H1 (cell line): ENCODE measurements at regions not wholly inside any gene's neighbourhood (a gene's known extent, or its start where the extent isn't known, plus 50 kb on each side); places are given as distances from the start of the nearest gene placed in this dataset.

Experiments
- CTCF ChIA-PET: fragments of 300-600 bp; sonication (Branson Sonifier 250); formaldehyde crosslinking; loops from one replicate; lab custom pipeline; 2021; ENCODE audit not compliant: partially characterized antibody; lab: Charles Lee
- POLR2A ChIA-PET: fragments of 300-600 bp; sonication (Branson Sonifier 250); formaldehyde crosslinking; loops from one replicate; lab custom pipeline; 2021; ENCODE audit warnings: inconsistent platforms; ENCODE audit not compliant: partially characterized antibody; lab: Charles Lee
- DNase-seq, 2 experiments: peaks; one replicate each; pipeline versions ENCODE4 v3.0.0 to v3.0.0-alpha.2; 2010 to 2022; ENCODE audit warnings: low spot score in 2 of 2, low read depth in 1 of 2, mixed read lengths in 1 of 2
- FAIRE-seq: peaks from 2 replicates; lab custom pipeline; 2011; peaks lifted over from hg19 to GRCh38; lab: Jason Lieb, UNC
- H2AFZ ChIP-seq: 2 replicates; pipeline ENCODE4 v1.8.1; 2012; ENCODE audit warnings: low read length, inconsistent platforms
- H2AK5ac ChIP-seq: 2 replicates; pipeline ENCODE4 v1.6.1; 2013; ENCODE audit warnings: low read depth, low read length
- H2BK120ac ChIP-seq: replicated peaks from 2 replicates; pipeline ENCODE3; 2013; ENCODE audit warnings: low read depth, low read length, inconsistent platforms
- H2BK12ac ChIP-seq: 2 replicates; pipeline ENCODE4 v1.6.1; 2013; ENCODE audit warnings: low read depth, low read length
- H2BK15ac ChIP-seq: 2 replicates; pipeline ENCODE4 v1.6.1; 2013; ENCODE audit warnings: low read length
- H2BK20ac ChIP-seq: 2 replicates; pipeline ENCODE4 v1.6.1; 2013; ENCODE audit warnings: low read length
- H2BK5ac ChIP-seq: 2 replicates; pipeline ENCODE4 v1.6.1; 2013; ENCODE audit warnings: low read depth, low read length
- H3K14ac ChIP-seq: 2 replicates; pipeline ENCODE4 v1.6.1; 2013; ENCODE audit warnings: inconsistent platforms; ENCODE audit not compliant: insufficient read length
- H3K18ac ChIP-seq: 2 replicates; pipeline ENCODE4 v1.6.1; 2013; ENCODE audit warnings: low read length; ENCODE audit errors: extremely low read depth
- H3K23ac ChIP-seq: 2 replicates; pipeline ENCODE4 v1.6.1; 2013; ENCODE audit warnings: inconsistent platforms; ENCODE audit not compliant: insufficient read length
- H3K23me2 ChIP-seq: 2 replicates; pipeline ENCODE4 v1.6.1; 2013; ENCODE audit warnings: low read depth, low read length
- H3K27ac ChIP-seq: 2 replicates; pipeline ENCODE4 v1.6.1; 2011; ENCODE audit warnings: low read depth, low read length, inconsistent platforms
- H3K27me3 ChIP-seq, 4 experiments: replicated peaks in 1 of 4; 1 replicate in 1 of 4; 2 replicates in 3 of 4; pipeline versions ENCODE4 v1.6.1 to v1.8.1; 2011 to 2013; ENCODE audit warnings: low read length in 3 of 4, mild to moderate bottlenecking in 3 of 4, inconsistent platforms in 2 of 4, mixed read lengths in 2 of 4, moderate library complexity in 1 of 4; ENCODE audit not compliant: control insufficient read depth in 3 of 4, insufficient read depth in 3 of 4; ENCODE audit errors: extremely low read depth in 1 of 4
- H3K36me3 ChIP-seq, 4 experiments: 2 replicates each; pipeline versions ENCODE4 v1.6.1 to v1.8.1; 2011 to 2013; ENCODE audit warnings: mild to moderate bottlenecking in 4 of 4, low read length in 3 of 4, moderate library complexity in 2 of 4, control low read depth in 1 of 4, inconsistent platforms in 1 of 4; ENCODE audit not compliant: insufficient read depth in 4 of 4, control insufficient read depth in 2 of 4
- H3K4ac ChIP-seq: replicated peaks from 2 replicates; pipeline ENCODE3; 2013; ENCODE audit warnings: low read length, low read depth, mixed read lengths, inconsistent platforms; ENCODE audit not compliant: insufficient read length
- H3K4me1 ChIP-seq, 4 experiments: replicated peaks in 1 of 4; 1 replicate in 1 of 4; 2 replicates in 3 of 4; pipeline versions ENCODE4 v1.6.1 to v1.8.1; 2011 to 2013; ENCODE audit warnings: low read length in 3 of 4, inconsistent platforms in 2 of 4, mixed read lengths in 1 of 4; ENCODE audit not compliant: insufficient read depth in 4 of 4, control insufficient read depth in 3 of 4
- H3K4me2 ChIP-seq, 2 experiments: 2 replicates each; pipeline versions ENCODE4 v1.6.1 to v1.8.1; 2011 to 2013; ENCODE audit warnings: low read depth in 2 of 2, low read length in 2 of 2, control low read depth in 1 of 2, inconsistent platforms in 1 of 2, mild to moderate bottlenecking in 1 of 2; ENCODE audit not compliant: insufficient read depth in 1 of 2
- H3K4me3 ChIP-seq, 4 experiments: fragments of 200-600, 300-600 bp in 1 of 4; sonication (generic), shearing (Covaris generic), sonication (Bioruptor Twin) in 1 of 4; 2 replicates each; pipeline versions ENCODE4 v1.5.1 to v1.8.1; 2011 to 2016; ENCODE audit warnings: low read length in 4 of 4, low read depth in 3 of 4, control low read depth in 2 of 4, inconsistent platforms in 2 of 4, mild to moderate bottlenecking in 2 of 4, mixed read lengths in 1 of 4, moderate library complexity in 1 of 4; ENCODE audit not compliant: insufficient read depth in 2 of 4; ENCODE audit errors: extremely low read depth in 1 of 4
- H3K56ac ChIP-seq: replicated peaks from 2 replicates; pipeline ENCODE3; 2013; ENCODE audit warnings: low read depth, mild to moderate bottlenecking, mixed read lengths, low read length, inconsistent platforms; ENCODE audit not compliant: insufficient read length
- H3K79me1 ChIP-seq: 2 replicates; pipeline ENCODE4 v1.6.1; 2013; ENCODE audit warnings: low read depth, low read length, control low read depth
- H3K79me2 ChIP-seq, 2 experiments: 2 replicates each; pipeline versions ENCODE4 v1.6.1 to v1.8.1; 2012 to 2013; ENCODE audit warnings: low read length in 2 of 2, mild to moderate bottlenecking in 2 of 2, inconsistent platforms in 1 of 2; ENCODE audit not compliant: insufficient read depth in 2 of 2, control insufficient read depth in 1 of 2
- H3K9ac ChIP-seq, 4 experiments: replicated peaks in 1 of 4; 1 replicate in 1 of 4; 2 replicates in 3 of 4; pipeline versions ENCODE4 v1.6.1 to v1.8.1; 2011 to 2013; ENCODE audit warnings: low read depth in 3 of 4, low read length in 3 of 4, control low read depth in 2 of 4, mild to moderate bottlenecking in 2 of 4, moderate library complexity in 2 of 4, inconsistent platforms in 1 of 4; ENCODE audit errors: extremely low read depth in 1 of 4
- H3K9me3 ChIP-seq, 2 experiments: 2 replicates each; pipeline versions ENCODE4 v1.6.1 to v1.8.1; 2012 to 2013; ENCODE audit warnings: mild to moderate bottlenecking in 2 of 2, moderate library complexity in 2 of 2, control low read depth in 1 of 2, inconsistent platforms in 1 of 2, low read depth in 1 of 2, low read length in 1 of 2, mixed read lengths in 1 of 2; ENCODE audit not compliant: insufficient read depth in 2 of 2
- H4K20me1 ChIP-seq, 2 experiments: replicated peaks in 1 of 2; 2 replicates each; pipeline versions ENCODE3 to v1.8.1; 2011 to 2013; ENCODE audit warnings: inconsistent platforms in 2 of 2, low read length in 2 of 2, mild to moderate bottlenecking in 1 of 2; ENCODE audit not compliant: insufficient read depth in 2 of 2, control insufficient read depth in 1 of 2
- H4K5ac ChIP-seq: 2 replicates; pipeline ENCODE4 v1.6.1; 2013; ENCODE audit warnings: low read length, low read depth, mixed read lengths, inconsistent platforms; ENCODE audit not compliant: insufficient read length
- H4K8ac ChIP-seq: 2 replicates; pipeline ENCODE4 v1.8.0; 2013; ENCODE audit warnings: mild to moderate bottlenecking, moderate library complexity, low read length, inconsistent platforms; ENCODE audit not compliant: insufficient read depth; ENCODE audit errors: extremely low read depth
- H4K91ac ChIP-seq: replicated peaks from 2 replicates; pipeline ENCODE3; 2013; ENCODE audit warnings: low read length, mixed read lengths, inconsistent platforms; ENCODE audit not compliant: insufficient read length
- ATF3 ChIP-seq: IDR thresholded peaks from 2 replicates; pipeline ENCODE4 v1.6.1; 2011; ENCODE audit warnings: low read depth, mild to moderate bottlenecking, low read length; ENCODE audit not compliant: insufficient read depth
- CEBPB ChIP-seq: IDR thresholded peaks from 2 replicates; pipeline ENCODE4 v1.6.1; 2012; ENCODE audit warnings: low read depth, low read length
- CHD1 ChIP-seq: IDR thresholded peaks from 2 replicates; pipeline ENCODE4 v1.6.1; 2012; ENCODE audit warnings: low read depth, low read length, improper control_type of control experiment
- EP300 ChIP-seq, 2 experiments: IDR thresholded peaks; 1 replicate in 1 of 2; 2 replicates in 1 of 2; pipeline ENCODE4 v1.6.1; 2011 to 2012; ENCODE audit warnings: low read depth in 2 of 2, low read length in 2 of 2, mild to moderate bottlenecking in 2 of 2, borderline replicate concordance in 1 of 2, inconsistent platforms in 1 of 2, moderate library complexity in 1 of 2
- KDM1A ChIP-seq: fragments of 200-600, 300-600 bp; sonication (generic); IDR thresholded peaks from 2 replicates; pipeline ENCODE4 v1.7.1; 2016; ENCODE audit warnings: mild to moderate bottlenecking, low read length, borderline replicate concordance
- POLR2AphosphoS5 ChIP-seq: IDR thresholded peaks from 2 replicates; pipeline ENCODE4 v1.6.1; 2011; ENCODE audit warnings: low read depth, low read length
- RBBP5 ChIP-seq: IDR thresholded peaks from 2 replicates; pipeline ENCODE4 v1.7.1; 2012; ENCODE audit warnings: low read depth, mild to moderate bottlenecking, inconsistent platforms, low read length, moderate library complexity, borderline replicate concordance
- RNF2 ChIP-seq: fragments of 200-900, 300-1000 bp; sonication (generic); IDR thresholded peaks from 2 replicates; pipeline ENCODE4 v1.7.1; 2016; ENCODE audit warnings: borderline replicate concordance, low read depth, mild to moderate bottlenecking, antibody characterized with exemption, low read length; ENCODE audit not compliant: poor library complexity, severe bottlenecking; ENCODE audit errors: missing control alignments
- RXRA ChIP-seq: IDR thresholded peaks from 2 replicates; pipeline ENCODE4 v1.6.1; 2011; ENCODE audit warnings: low read depth, mild to moderate bottlenecking, low read length, moderate library complexity; ENCODE audit not compliant: insufficient read depth
- SIX5 ChIP-seq: IDR thresholded peaks from 2 replicates; pipeline ENCODE4 v1.6.1; 2011; ENCODE audit warnings: mild to moderate bottlenecking, low read depth, low read length
- SUZ12 ChIP-seq: fragments of 200-600 bp; sonication (generic); IDR thresholded peaks from 2 replicates; pipeline ENCODE4 v1.6.1; 2012; ENCODE audit warnings: mild to moderate bottlenecking, inconsistent platforms, low read length, moderate library complexity, mixed read lengths
- WGBS, 2 experiments: shearing (Covaris generic) in 1 of 2; methylation state at CpG; one replicate each; pipeline versions ENCODE4 v1.1.6 to v1.1.7; 2013 to 2015; ENCODE audit warnings: low lambda C conversion rate in 2 of 2, mixed read lengths in 2 of 2, inconsistent platforms in 1 of 2, low coverage in 1 of 2, missing lambda C conversion rate in 1 of 2; ENCODE audit not compliant: insufficient replicate concordance in 2 of 2, insufficient coverage in 1 of 2, insufficient read length in 1 of 2; ENCODE audit errors: extremely low coverage in 1 of 2, missing lambda C conversion rate in 1 of 2; 5-methylcytosine and 5-hydroxymethylcytosine counted together

- no peak overlapping the region for H3K56ac ChIP-seq
- no peak overlapping the region for H3K4ac ChIP-seq
- H3K27ac ChIP-seq, result no peak overlapping the region
- no peaks in the 10 kb centered on the region for H3K27me3 ChIP-seq
- ChIA-PET POLR2A (no interaction called here), CTCF (interaction anchor here (0.7 kb wide), 1 partner anchor 27 kb away, joined by 3 read pairs; no protein-coding TSS in a partner anchor)
- no peak overlapping the region for H4K5ac ChIP-seq
- H3K23ac ChIP-seq, result no peak overlapping the region
- no peaks in the 10 kb centered on the region for H3K4me1 ChIP-seq
- H3K36me3 ChIP-seq, result no peaks in the 10 kb centered on the region
- H3K4me3 ChIP-seq, result no peak overlapping the region
- FAIRE-seq, result no peak
- H2BK15ac ChIP-seq, result no peak overlapping the region
- WGBS, 2 experiments, result 86% methylated on average over 2 of the region's 2 CpGs; no CpG with 5 or more reads in 1 of the 2 experiments
- no peaks in the 10 kb centered on the region for H3K9me3 ChIP-seq
- H2AK5ac ChIP-seq, result no peak overlapping the region
- no peak overlapping the region for H4K91ac ChIP-seq
- DNase-seq, result no peak
- H3K79me1 ChIP-seq, result no peaks in the 10 kb centered on the region
- H3K18ac ChIP-seq, result no peak overlapping the region
- H4K8ac ChIP-seq, result no peak overlapping the region
- H2BK120ac ChIP-seq, result no peak overlapping the region
- H2AFZ ChIP-seq, result no peak overlapping the region
- H3K23me2 ChIP-seq, result no peaks in the 10 kb centered on the region
- H2BK12ac ChIP-seq, result no peak overlapping the region
- no peaks in the 10 kb centered on the region for H4K20me1 ChIP-seq
- H3K4me2 ChIP-seq, result no peak overlapping the region
- H3K14ac ChIP-seq, result no peak overlapping the region
- no peaks in the 10 kb centered on the region for H3K79me2 ChIP-seq
- H2BK20ac ChIP-seq, result no peak overlapping the region
- no peak overlapping the region for H2BK5ac ChIP-seq
- H3K9ac ChIP-seq, result no peak overlapping the region
- TF ChIP-seq SIX5, result no peak
- TF ChIP-seq POLR2AphosphoS5, result no peak
- TF ChIP-seq RXRA, result no peak
- no peak for TF ChIP-seq SUZ12
- no peak for TF ChIP-seq CHD1
- TF ChIP-seq RNF2, result no peak
- TF ChIP-seq RBBP5, result no peak
- no peak for TF ChIP-seq ATF3
- TF ChIP-seq CEBPB, result no peak
- TF ChIP-seq EP300 (IDR thresholded peaks at IDR 0.05; ENCODE audit: borderline replicate concordance in 1 of 2, low read depth in 2 of 2, low read length in 2 of 2), result no peak
- TF ChIP-seq KDM1A, result no peak
Measured at GRCh38 chr9:82073551-82074543, 85.3 kb downstream of the SPATA31D1 start.
